HUDEP-2 (cell line): ENCODE measurements at regions not wholly inside any gene's neighbourhood (a gene's known extent, or its start where the extent isn't known, plus 50 kb on each side); places are given as distances from the start of the nearest gene placed in this dataset.

Experiments
- DNase-seq, 76 experiments: peaks; one replicate each; lab custom pipeline; 2025; ENCODE audit not compliant: unreplicated experiment in 76 of 76; lab: John Stamatoyannopoulos, UW

GRCh38 chr4:95674521-95674981, 125.8 kb upstream of the UNC5C start:
- DNase-seq: no peak

GRCh38 chr4:95672811-95673210, 124.0 kb upstream of the UNC5C start:
- DNase-seq: no peak

GRCh38 chr4:95660719-95661118, 111.9 kb upstream of the UNC5C start:
- DNase-seq: no peak

- no peak for DNase-seq
Observed at GRCh38 chr4:95651891-95652290, 103.1 kb upstream of the UNC5C start.

GRCh38 chr4:95644417-95644816, 95.6 kb upstream of the UNC5C start:
- no peak for DNase-seq

GRCh38 chr4:95643627-95644026, 94.9 kb upstream of the UNC5C start:
- no peak for DNase-seq

- no peak for DNase-seq
Observed at GRCh38 chr4:95641571-95641970, 92.8 kb upstream of the UNC5C start.

GRCh38 chr4:95640311-95640710, 91.5 kb upstream of the UNC5C start:
- DNase-seq: no peak

GRCh38 chr4:95638920-95639501, 90.2 kb upstream of the UNC5C start:
- DNase-seq: no peak

GRCh38 chr4:95637043-95637600, 88.3 kb upstream of the UNC5C start:
- no peak for DNase-seq

- DNase-seq: no peak
Observed at GRCh38 chr4:95636061-95636460, 87.3 kb upstream of the UNC5C start.

GRCh38 chr4:95627709-95628108, 78.9 kb upstream of the UNC5C start:
- no peak for DNase-seq

- no peak for DNase-seq
Observed at GRCh38 chr4:95627024-95627605, 78.3 kb upstream of the UNC5C start.

- no peak for DNase-seq
Observed at GRCh38 chr4:95625020-95625419, 76.2 kb upstream of the UNC5C start.

GRCh38 chr4:95619525-95620443, 71.0 kb upstream of the UNC5C start:
- DNase-seq: no peak

- DNase-seq: no peak
Observed at GRCh38 chr4:95614684-95615205, 66.0 kb upstream of the UNC5C start.

- no peak for DNase-seq
Observed at GRCh38 chr4:95610061-95610569, 61.3 kb upstream of the UNC5C start.

GRCh38 chr4:95606739-95607138, 58.0 kb upstream of the UNC5C start:
- DNase-seq: no peak

- no peak for DNase-seq
Observed at GRCh38 chr4:95603393-95603792, 54.6 kb upstream of the UNC5C start.

- no peak for DNase-seq
Observed at GRCh38 chr4:95602872-95603271, 54.1 kb upstream of the UNC5C start.

- DNase-seq: no peak
Observed at GRCh38 chr4:95601356-95601755, 52.6 kb upstream of the UNC5C start.
